PC-9 (cell line): ENCODE measurements at regions not wholly inside any gene's neighbourhood (a gene's known extent, or its start where the extent isn't known, plus 50 kb on each side); places are given as distances from the start of the nearest gene placed in this dataset.

Experiments
- CTCF ChIP-seq: fragments of 200-600 bp; sonication (generic); conservative IDR thresholded peaks from 2 replicates; pipeline ENCODE4 v1.6.1; 2017; ENCODE audit warnings: mixed run types, antibody characterized with exemption, mild to moderate bottlenecking, moderate library complexity
- EZH2 ChIP-seq: fragments of 200-600 bp; sonication (generic); IDR thresholded peaks from 2 replicates; pipeline ENCODE4 v1.8.0; 2017; ENCODE audit warnings: antibody characterized with exemption, low read depth

GRCh38 chr6:6927521-6928361 lies 180.0 kb upstream of the RREB1 start:
- TF ChIP-seq CTCF (no peak), EZH2 (no peak)
